Glutamatergic neuron (in vitro differentiated cells): ENCODE measurements at regions not wholly inside any gene's neighbourhood (a gene's known extent, or its start where the extent isn't known, plus 50 kb on each side); places are given as distances from the start of the nearest gene placed in this dataset.

ENCODE experiments used
- DNase-seq: peaks from one replicate; pipeline ENCODE4 v3.0.0; 2022
- H3K27ac Mint-ChIP-seq: one replicate; pipeline ENCODE4 v1.8.0; 2020; ENCODE audit warnings: mild to moderate bottlenecking, mixed read lengths, inconsistent platforms; ENCODE audit not compliant: unreplicated experiment
- H3K27me3 Mint-ChIP-seq: one replicate; pipeline ENCODE4 v1.8.0; 2020; ENCODE audit warnings: mild to moderate bottlenecking, moderate library complexity, mixed read lengths, inconsistent platforms; ENCODE audit not compliant: unreplicated experiment
- H3K36me3 Mint-ChIP-seq: one replicate; pipeline ENCODE4 v1.8.0; 2020; ENCODE audit warnings: mild to moderate bottlenecking, mixed read lengths, inconsistent platforms; ENCODE audit not compliant: unreplicated experiment
- H3K4me1 Mint-ChIP-seq: one replicate; pipeline ENCODE4 v1.8.0; 2020; ENCODE audit warnings: mild to moderate bottlenecking, low read depth, mixed read lengths, inconsistent platforms; ENCODE audit not compliant: unreplicated experiment
- H3K4me3 Mint-ChIP-seq: one replicate; pipeline ENCODE4 v1.8.0; 2020; ENCODE audit warnings: mild to moderate bottlenecking, mixed read lengths, inconsistent platforms; ENCODE audit not compliant: unreplicated experiment
- H3K9me3 Mint-ChIP-seq: one replicate; pipeline ENCODE4 v1.8.0; 2020; ENCODE audit warnings: mild to moderate bottlenecking, moderate library complexity, mixed read lengths, inconsistent platforms; ENCODE audit not compliant: unreplicated experiment
- TF ChIP-seq, protein P1 (sequence below): fragments of 200-600 bp; sonication (generic); IDR thresholded peaks from one replicate; pipeline ENCODE4 v1.5.0; 2021; ENCODE audit not compliant: partially characterized antibody, unreplicated experiment

DNA sequence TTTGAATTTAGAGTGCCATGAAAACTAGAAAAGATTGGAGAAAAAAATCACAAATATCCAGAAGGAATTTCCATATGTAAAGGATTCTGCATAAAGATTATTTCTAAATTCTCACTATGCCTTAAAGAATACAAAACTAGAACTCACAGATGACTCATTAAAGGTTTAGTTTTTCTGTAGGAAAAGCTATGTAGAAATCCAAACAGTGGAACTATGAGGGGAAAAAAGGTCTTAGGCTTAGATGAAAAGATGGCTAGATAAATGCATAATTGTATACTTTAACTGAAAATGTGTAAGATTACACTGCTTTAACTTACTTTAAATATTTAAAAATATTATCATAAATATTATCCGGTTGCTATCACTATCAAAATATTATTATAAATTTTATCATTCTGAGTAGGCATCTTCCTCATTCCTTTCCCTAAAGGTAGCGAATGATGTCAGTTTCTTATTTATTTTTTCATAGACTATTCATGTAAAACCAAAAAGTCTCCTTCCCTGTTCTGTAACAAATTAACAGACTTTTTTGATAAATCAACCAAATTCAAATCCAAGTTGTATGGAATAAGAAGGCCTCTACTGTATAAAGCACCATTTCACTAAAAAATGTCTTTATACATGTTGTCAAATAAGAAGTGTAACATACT is 69.1 kb upstream of the COMTD1 start:
- no peak for DNase-seq
- peaks cover 20% of the 10 kb centered on the region for H3K36me3 Mint-ChIP-seq
- no peaks in the 10 kb centered on the region for H3K4me1 Mint-ChIP-seq
- no peaks in the 10 kb centered on the region for H3K27me3 Mint-ChIP-seq
- TF ChIP-seq, protein P1, sequence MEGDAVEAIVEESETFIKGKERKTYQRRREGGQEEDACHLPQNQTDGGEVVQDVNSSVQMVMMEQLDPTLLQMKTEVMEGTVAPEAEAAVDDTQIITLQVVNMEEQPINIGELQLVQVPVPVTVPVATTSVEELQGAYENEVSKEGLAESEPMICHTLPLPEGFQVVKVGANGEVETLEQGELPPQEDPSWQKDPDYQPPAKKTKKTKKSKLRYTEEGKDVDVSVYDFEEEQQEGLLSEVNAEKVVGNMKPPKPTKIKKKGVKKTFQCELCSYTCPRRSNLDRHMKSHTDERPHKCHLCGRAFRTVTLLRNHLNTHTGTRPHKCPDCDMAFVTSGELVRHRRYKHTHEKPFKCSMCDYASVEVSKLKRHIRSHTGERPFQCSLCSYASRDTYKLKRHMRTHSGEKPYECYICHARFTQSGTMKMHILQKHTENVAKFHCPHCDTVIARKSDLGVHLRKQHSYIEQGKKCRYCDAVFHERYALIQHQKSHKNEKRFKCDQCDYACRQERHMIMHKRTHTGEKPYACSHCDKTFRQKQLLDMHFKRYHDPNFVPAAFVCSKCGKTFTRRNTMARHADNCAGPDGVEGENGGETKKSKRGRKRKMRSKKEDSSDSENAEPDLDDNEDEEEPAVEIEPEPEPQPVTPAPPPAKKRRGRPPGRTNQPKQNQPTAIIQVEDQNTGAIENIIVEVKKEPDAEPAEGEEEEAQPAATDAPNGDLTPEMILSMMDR, result no peak
- peaks cover 2% of the 10 kb centered on the region for H3K9me3 Mint-ChIP-seq
- no peak overlapping the region for H3K27ac Mint-ChIP-seq
- no peak overlapping the region for H3K4me3 Mint-ChIP-seq

DNA sequence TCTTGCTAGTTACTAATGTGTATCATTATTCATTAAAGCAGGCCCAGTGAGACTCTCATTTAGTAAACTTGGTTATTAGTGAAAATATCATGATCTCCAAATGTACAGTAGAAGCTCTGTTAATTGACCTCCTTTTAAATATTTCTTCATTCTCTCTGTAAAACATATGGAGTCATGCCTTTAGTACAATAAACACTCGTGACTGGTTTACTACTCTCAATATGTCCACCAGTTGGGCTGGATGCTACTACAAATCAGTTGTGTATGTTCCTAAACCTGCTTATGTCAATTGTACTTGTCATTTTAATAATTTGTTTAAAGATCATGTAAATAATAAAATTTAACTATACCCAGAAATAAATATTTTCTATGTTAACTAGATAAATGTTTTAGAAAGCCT is 68.6 kb upstream of the COMTD1 start:
- H3K4me3 Mint-ChIP-seq, result no peak overlapping the region
- H3K27me3 Mint-ChIP-seq, result no peaks in the 10 kb centered on the region
- TF ChIP-seq, protein P1, result no peak
- no peaks in the 10 kb centered on the region for H3K4me1 Mint-ChIP-seq
- H3K9me3 Mint-ChIP-seq, result peaks cover 4% of the 10 kb centered on the region
- no peak overlapping the region for H3K27ac Mint-ChIP-seq
- no peak for DNase-seq
- H3K36me3 Mint-ChIP-seq, result peaks cover 20% of the 10 kb centered on the region

DNA sequence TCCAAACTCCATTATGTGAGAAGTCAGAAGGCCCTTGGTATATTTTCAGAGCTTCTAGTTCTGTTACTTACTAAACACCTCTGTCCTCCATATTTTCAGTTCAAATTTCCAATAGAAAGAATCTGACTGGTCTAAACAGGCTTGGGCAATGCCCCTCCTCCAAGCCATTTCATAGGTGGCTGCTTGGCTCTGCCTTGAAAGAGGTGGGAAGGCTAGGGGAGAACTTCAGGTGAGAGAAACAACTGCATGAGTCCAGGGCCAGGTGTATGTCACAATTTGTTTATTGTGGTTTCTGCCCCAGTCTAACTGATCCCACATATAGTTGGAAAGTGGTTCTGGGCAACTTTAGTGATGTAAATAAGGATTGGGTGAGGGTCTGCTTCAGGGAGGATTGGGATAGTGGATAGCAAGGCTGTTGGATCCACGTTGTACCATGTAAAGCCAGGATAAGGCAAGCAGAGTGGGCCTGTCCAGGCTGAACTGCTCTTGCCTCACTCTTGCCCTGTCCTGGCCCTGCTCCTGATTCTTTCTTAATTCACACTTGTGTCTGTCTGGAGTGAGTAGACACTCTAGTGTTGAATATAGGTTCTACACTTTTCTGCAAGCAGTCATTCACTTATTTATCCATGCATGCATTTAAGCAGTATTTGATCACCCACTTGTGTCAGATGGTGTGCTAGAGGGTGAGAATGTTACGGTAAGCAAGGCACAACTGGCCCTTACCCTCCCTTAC is 67.5 kb upstream of the COMTD1 start:
- H3K4me3 Mint-ChIP-seq, result no peak overlapping the region
- peaks cover 2% of the 10 kb centered on the region for H3K9me3 Mint-ChIP-seq
- H3K27ac Mint-ChIP-seq, result no peak overlapping the region
- no peak for DNase-seq
- H3K27me3 Mint-ChIP-seq, result no peaks in the 10 kb centered on the region
- no peaks in the 10 kb centered on the region for H3K4me1 Mint-ChIP-seq
- TF ChIP-seq, protein P1, result no peak
- peaks cover 16% of the 10 kb centered on the region for H3K36me3 Mint-ChIP-seq

DNA sequence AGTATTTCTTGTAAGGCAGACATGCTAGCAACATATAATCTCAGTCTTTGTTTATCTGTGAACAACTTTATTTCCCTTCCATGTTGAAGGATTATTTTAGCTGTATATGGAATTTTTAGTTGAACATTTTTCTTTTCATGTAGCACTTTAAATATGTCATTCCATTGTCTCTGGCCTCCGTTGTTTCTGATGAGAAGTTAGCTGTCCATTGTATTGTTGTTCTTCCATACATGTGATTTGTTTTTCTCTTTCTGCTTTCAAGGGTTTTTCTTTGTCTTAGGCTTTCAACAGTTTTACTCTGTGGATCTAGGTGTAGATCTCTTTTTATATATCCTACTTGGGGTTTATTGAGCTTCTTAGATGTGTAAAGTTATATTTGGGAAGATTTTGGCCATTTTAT is 66.3 kb upstream of the COMTD1 start:
- peaks cover 2% of the 10 kb centered on the region for H3K9me3 Mint-ChIP-seq
- DNase-seq, result no peak
- H3K27me3 Mint-ChIP-seq, result no peaks in the 10 kb centered on the region
- no peak overlapping the region for H3K4me3 Mint-ChIP-seq
- H3K36me3 Mint-ChIP-seq, result peaks cover 8% of the 10 kb centered on the region
- TF ChIP-seq, protein P1, result no peak
- no peaks in the 10 kb centered on the region for H3K4me1 Mint-ChIP-seq
- no peak overlapping the region for H3K27ac Mint-ChIP-seq

DNA sequence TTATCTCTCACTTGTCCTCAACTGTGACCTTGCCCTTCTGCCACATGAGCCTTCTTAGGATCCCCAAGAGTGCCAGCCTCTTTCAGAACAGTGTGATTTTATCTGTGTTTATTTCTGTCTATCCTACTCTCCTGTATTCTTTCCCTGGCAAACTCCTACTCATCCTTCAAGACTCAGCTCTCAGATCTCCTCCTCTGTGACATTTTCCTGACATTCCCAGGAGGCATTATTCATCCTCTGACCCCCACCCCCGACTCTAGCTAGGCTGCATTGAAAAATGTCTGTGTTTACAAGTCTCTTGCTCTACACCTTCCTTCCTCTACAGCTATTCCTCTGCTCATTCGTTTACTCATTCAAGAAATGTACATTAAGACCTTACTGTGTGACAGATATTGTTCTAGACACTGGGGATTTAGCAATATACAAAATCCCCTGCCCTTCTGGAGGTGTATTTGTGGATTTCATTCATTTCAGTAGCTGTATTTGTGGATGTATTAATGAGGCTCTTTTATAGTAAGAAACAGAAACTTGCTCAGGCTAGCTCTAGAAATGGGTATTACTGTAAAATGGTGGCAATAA is 61.4 kb upstream of the COMTD1 start:
- H3K9me3 Mint-ChIP-seq, result peaks cover 2% of the 10 kb centered on the region
- TF ChIP-seq, protein P1, result no peak
- no peak overlapping the region for H3K27ac Mint-ChIP-seq
- no peaks in the 10 kb centered on the region for H3K4me1 Mint-ChIP-seq
- no peaks in the 10 kb centered on the region for H3K36me3 Mint-ChIP-seq
- no peak overlapping the region for H3K4me3 Mint-ChIP-seq
- no peak for DNase-seq
- H3K27me3 Mint-ChIP-seq, result peaks cover 3% of the 10 kb centered on the region
